ENCODE measurements at regions not wholly inside any gene's neighbourhood (a gene's known extent, or its start where the extent isn't known, plus 50 kb on each side); places are given as distances from the start of the nearest gene placed in this dataset.

- TF ChIP-seq CTCF (IDR thresholded peaks at IDR 0.05; ENCODE audit: low read depth, low read length, poor library complexity, severe bottlenecking) (no peak), EZH2phosphoT487 (IDR thresholded peaks at IDR 0.05; ENCODE audit: borderline replicate concordance, low read length) (no peak)
Measured at GRCh38 chr15:85867250-85867649, 72.5 kb upstream of the KLHL25 start.
